D721Med (cell line): ENCODE measurements at regions not wholly inside any gene's neighbourhood (a gene's known extent, or its start where the extent isn't known, plus 50 kb on each side); places are given as distances from the start of the nearest gene placed in this dataset.
"Not testable (repeated sequence)": the region's sequence is repeated elsewhere in the genome, so short reads cannot be mapped to it uniquely, and the experiment has no call there.

Source experiments
- DNase-seq: peaks from one replicate; pipeline ENCODE4 v3.0.0; 2011; ENCODE audit warnings: low spot score; ENCODE audit not compliant: insufficient read length
- FAIRE-seq: peaks from 2 replicates; lab custom pipeline; 2011; peaks lifted over from hg19 to GRCh38; lab: Jason Lieb, UNC
- TF ChIP-seq, protein P1 (sequence below): IDR thresholded peaks from 2 replicates; pipeline ENCODE4 v1.5.1; 2012; ENCODE audit warnings: mild to moderate bottlenecking, control low read depth; ENCODE audit not compliant: insufficient read depth; ENCODE audit errors: missing control alignments

DNA sequence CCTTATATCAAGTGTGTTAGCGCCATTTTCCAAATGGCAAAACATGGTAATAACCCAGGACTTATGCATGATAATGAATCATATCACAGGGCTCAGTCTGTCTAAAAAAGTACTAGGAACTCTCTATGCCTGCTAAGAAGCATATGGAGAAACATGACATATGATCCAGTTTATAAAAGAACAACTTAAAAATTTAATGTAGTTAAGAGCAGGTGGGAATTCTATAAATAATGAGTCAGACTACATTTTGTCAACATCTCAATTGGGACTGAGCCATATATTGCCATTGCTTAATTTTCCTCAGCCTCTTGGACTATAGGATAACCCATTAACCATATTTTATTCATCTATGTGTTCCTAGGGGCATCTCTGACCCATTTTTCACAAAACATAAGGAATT is 360.4 kb upstream of the AGA start:
- TF ChIP-seq, protein P1, sequence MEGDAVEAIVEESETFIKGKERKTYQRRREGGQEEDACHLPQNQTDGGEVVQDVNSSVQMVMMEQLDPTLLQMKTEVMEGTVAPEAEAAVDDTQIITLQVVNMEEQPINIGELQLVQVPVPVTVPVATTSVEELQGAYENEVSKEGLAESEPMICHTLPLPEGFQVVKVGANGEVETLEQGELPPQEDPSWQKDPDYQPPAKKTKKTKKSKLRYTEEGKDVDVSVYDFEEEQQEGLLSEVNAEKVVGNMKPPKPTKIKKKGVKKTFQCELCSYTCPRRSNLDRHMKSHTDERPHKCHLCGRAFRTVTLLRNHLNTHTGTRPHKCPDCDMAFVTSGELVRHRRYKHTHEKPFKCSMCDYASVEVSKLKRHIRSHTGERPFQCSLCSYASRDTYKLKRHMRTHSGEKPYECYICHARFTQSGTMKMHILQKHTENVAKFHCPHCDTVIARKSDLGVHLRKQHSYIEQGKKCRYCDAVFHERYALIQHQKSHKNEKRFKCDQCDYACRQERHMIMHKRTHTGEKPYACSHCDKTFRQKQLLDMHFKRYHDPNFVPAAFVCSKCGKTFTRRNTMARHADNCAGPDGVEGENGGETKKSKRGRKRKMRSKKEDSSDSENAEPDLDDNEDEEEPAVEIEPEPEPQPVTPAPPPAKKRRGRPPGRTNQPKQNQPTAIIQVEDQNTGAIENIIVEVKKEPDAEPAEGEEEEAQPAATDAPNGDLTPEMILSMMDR: no peak
- DNase-seq (no peak), FAIRE-seq (no peak)

GRCh38 chr4:177803151-177803550 is 360.9 kb upstream of the AGA start:
- FAIRE-seq: no peak
- DNase-seq: no peak

GRCh38 chr4:177809791-177810190 is 367.6 kb upstream of the AGA start:
- TF ChIP-seq, protein P1: no peak
- no peak for FAIRE-seq
- DNase-seq: no peak

More at GRCh38 chr4:177803151-177803550, 360.9 kb upstream of the AGA start:
- TF ChIP-seq, protein P1: no peak

GRCh38 chr4:177810220-177810619 is 368.0 kb upstream of the AGA start:
- FAIRE-seq: peak; percentile 46
- no peak for DNase-seq
- TF ChIP-seq, protein P1: no peak

GRCh38 chr4:177818392-177818791 is 376.2 kb upstream of the AGA start:
- DNase-seq, FAIRE-seq: not testable (repeated sequence)

DNA sequence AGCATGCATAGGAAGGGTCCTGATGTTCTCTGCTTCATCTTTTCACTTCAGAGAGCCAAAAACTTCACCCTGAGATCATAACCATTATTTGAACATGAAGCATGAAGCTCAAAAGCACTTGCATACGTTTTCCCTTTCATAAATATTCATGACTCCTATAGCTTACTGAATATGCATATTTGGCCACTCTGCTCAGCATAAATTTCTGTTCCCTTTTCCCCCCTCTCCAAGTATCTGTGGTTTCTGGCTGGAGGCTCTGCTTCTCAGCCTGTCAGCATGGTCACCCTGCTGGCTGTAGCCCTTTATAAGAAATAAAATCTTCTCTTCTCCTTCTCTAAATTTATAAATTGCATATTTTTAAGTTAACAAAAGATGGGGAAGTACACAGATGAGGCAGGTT is 384.7 kb upstream of the AGA start:
- FAIRE-seq (no peak), DNase-seq (no peak)
- TF ChIP-seq, protein P1: no peak

DNA sequence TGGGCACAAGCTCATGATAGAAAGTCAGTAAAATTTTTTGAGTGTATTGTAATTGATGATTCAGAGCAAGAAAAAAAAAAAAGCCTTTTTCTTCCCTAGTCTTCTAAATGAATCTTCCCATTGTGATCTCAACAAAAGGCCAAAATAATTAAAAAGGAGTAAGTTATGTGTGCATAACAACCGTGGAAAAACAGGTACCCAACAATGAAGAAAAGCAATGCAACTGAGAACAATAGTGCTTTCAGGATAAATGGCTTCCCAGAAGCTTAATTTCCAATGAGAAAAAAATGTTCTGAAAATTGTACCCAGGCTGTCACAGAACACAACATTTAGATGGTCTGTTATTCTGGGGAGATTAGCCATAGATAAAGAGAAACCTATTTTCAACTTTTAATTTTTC is 399.0 kb upstream of the AGA start:
- DNase-seq (no peak), FAIRE-seq (no peak)
- TF ChIP-seq, protein P1: no peak

GRCh38 chr4:177853229-177853628 is 411.0 kb upstream of the AGA start:
- no peak for FAIRE-seq
- no peak for DNase-seq
- TF ChIP-seq, protein P1: no peak
